CD4-positive, alpha-beta T cell treated with Interleukin-2 at 100 ng/mL for 4 hours (primary cell): ENCODE measurements at regions not wholly inside any gene's neighbourhood (a gene's known extent, or its start where the extent isn't known, plus 50 kb on each side); places are given as distances from the start of the nearest gene placed in this dataset.

Experiments
- DNase-seq: peaks from one replicate; pipeline ENCODE4 v3.0.0-alpha.2; 2020; ENCODE audit warnings: low spot score

- no peak for DNase-seq
Measured at GRCh38 chr2:45212953-45213635, 203.8 kb upstream of the SIX2 start.

GRCh38 chr2:45211636-45212035, 202.4 kb upstream of the SIX2 start:
- DNase-seq = no peak

DNA sequence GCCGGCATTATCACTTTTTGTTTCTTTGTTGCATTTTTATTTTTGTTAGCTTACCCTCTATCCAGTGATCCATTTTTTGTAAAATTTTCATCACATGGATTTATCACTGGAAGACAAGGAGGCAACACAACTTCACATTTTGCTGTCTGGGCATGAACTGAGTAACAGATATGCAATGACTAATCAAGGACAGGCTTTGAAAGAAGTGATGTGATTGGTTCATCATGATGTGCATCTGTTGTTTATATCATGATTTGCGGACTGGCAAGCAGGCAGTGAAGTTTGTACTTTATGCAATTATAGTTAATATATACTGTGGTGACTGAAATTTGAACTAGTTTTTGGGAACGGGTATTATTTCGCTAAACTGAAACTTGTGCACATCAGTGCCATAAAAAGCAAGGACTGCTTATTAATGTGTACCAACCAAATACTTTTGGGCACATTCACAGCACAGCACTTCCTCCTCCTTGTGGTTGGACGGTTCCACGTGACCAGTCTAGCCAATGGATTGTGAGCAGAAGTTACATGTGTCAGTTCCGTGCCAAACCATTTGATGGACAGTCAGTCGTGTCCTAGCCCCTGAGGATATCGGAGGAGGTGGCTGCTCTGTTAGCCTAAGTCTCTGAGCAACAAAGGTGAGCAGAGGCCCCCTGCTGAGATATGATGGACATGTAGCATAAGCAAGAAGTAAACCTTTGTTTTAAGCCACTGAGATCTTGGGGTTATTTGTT, 201.4 kb upstream of the SIX2 start:
- DNase-seq = no peak

- no peak for DNase-seq
Measured at GRCh38 chr2:45209875-45210274, 200.6 kb upstream of the SIX2 start.

- no peak for DNase-seq
Measured at GRCh38 chr2:45209302-45209701, 200.1 kb upstream of the SIX2 start.

GRCh38 chr2:45207101-45207500, 197.8 kb upstream of the SIX2 start:
- DNase-seq = no peak

DNA sequence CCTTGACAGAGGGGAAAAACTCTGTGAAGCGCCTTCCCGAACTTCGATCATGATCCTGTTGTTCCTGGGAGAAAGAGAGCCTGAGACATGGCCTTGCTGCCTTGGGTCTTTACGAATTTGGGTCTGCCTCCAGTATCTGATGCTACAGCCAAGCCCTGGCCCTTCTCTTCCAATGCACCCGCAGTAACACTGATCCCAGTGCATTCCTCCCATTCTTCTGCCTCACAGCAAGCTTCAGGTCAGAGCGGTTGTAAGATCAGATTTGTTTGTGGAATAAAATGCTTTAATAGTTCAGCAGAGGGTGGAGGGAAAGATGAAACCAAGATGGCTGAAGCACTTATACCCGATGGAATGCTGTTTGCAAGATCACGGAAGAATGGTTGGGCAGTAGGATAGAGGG, 196.7 kb upstream of the SIX2 start:
- DNase-seq = no peak

GRCh38 chr2:45205480-45205879, 196.2 kb upstream of the SIX2 start:
- no peak for DNase-seq

DNA sequence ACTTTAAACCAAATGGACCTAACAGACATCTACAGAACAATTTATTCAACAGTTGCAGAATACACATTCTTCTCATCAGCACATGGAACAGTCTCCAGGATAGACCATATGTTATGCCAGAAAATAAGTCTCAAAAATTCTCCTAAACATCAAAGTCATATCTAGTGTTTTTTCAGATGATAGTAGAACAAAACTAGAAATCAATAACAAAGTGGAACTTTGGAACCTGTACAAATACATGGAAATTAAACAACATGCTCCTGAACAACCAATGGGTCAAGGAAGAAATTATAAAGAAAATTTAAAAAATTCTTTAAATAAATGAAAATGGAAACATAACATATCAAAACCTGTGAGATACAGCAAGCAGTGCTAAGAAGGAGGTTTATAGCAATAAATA, 194.1 kb upstream of the SIX2 start:
- DNase-seq = no peak

DNA sequence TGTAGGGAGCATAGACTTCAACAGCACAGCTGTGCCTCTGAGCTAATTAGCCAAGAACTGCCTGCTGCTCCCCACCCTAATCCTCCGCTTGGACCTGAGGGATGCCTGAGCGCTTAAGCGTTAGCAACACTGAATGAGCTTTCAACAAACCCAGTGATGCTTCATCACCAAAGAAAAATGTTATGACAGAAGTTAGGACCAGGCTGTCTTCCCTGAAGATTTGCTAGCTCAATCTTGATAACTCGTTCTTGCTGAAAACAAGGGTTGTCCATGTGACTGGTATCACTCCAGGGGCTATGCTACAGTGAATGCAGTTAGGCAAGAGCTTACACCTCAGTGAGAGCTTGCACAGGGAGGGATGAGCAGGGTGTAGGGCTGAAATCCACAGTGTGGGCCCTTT, 190.7 kb upstream of the SIX2 start:
- no peak for DNase-seq

DNA sequence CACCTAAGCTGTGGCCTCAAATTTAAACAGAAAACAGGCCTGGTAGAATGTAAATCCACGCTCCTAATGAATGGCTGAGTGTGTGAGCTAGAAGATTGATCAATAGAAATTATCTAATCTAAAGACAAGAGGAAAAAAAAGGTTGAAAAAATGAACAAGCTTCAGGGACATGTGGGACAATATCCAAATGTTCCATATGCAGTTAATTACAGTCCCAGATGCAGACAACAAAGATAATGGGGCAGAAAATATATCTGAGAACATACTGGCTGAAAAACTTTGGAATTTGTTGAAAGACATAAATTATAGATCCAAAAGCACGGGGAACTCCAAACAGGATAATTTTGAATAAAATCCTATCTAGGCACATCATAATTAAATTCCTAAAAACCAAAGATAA, 186.7 kb upstream of the SIX2 start:
- DNase-seq = no peak

GRCh38 chr2:45194596-45194995, 185.3 kb upstream of the SIX2 start:
- DNase-seq = no peak

DNA sequence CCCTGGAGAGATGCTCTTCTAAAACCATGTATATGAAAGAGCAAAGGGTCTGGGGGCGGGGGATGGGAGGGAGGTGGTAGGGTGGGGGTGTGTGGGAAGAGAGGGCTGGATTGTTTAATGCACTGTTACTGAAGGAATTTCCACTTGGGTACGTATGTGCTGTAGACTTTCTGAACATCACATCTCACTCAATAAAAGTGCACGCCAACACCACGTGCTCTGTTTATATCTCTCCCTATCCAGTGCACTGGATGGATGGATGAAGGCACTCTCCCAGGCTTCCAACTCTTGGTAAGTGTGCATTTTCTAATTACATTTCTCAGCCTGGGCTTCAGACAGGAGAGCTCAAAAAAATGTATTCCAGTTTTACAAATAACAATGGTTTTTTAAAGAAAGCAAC, 184.3 kb upstream of the SIX2 start:
- no peak for DNase-seq

DNA sequence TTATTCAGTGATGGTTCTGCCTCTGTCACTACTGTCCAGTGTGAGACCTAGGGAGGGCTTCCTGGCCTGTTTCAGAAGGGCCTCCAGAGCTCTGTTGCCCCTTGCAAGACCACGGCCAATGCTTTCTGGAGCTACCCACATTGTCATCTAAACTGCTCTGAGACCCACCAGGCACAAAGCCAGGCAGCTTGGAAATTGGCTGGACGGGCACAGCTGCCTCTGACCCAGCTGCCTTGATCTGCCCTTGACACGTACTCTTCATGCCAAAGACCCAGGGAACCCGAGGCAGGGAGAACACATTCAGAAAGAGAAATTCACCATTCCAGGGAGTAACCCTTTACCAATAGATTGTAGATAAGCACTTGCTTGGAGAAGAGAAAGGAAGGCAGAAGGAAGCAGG, 183.7 kb upstream of the SIX2 start:
- DNase-seq = no peak

- no peak for DNase-seq
Measured at GRCh38 chr2:45192481-45192880, 183.2 kb upstream of the SIX2 start.

DNA sequence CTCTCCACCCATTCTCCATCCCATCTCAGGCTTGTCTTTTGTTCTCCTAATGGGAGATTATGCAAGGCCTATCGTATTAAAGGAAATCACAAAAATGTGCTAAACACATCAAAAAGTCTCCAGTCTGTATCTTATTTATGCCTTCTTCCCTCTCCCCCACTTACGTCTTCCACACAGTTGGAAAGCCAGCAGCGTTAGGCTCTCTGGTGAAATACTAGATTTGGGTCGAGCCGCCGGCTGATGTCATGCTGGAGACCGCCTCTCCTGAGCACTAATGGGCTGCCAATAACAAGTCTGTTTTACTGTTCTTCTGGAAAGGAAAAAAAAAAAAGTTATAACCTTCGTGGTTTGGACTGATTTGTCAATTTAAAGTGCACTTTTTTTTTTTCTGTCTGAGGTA, 182.7 kb upstream of the SIX2 start:
- no peak for DNase-seq

DNA sequence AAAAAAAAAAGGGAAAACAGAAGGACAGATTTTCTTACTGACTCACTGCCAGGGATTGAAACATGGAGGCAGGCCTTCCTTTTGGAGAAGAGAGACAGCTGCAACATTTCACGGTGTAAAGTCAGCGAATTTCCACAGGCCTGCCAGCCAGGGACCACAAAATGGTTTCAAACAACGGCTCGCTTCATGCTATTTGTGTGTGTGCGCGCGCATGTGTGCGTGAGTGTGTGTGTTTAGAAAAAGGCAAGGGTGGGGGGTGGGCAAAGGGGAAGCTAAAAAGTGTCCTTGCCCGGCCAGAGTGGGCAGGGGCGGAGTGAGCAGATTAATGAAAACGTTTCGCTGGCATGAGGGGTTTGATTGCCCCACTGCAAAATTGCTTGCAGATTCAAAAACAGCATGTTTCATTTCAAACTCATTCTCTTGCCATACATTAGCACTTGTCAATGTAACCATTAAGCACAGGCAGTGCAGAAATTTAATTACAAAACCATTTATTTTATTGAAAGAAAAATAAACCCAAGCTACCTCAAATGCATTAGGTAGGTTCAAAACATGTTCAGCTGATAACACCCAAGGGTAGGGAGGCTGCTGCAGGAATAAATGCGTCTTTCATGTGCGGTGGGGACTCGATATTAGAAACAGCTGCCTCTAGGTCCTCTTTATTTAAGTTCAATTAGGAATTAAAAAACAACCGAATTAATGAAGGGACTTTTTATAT, 182.1 kb upstream of the SIX2 start:
- DNase-seq = no peak

- DNase-seq = no peak
Measured at GRCh38 chr2:45190481-45190942, 181.3 kb upstream of the SIX2 start.

GRCh38 chr2:45184606-45185005, 175.4 kb upstream of the SIX2 start:
- no peak for DNase-seq

DNA sequence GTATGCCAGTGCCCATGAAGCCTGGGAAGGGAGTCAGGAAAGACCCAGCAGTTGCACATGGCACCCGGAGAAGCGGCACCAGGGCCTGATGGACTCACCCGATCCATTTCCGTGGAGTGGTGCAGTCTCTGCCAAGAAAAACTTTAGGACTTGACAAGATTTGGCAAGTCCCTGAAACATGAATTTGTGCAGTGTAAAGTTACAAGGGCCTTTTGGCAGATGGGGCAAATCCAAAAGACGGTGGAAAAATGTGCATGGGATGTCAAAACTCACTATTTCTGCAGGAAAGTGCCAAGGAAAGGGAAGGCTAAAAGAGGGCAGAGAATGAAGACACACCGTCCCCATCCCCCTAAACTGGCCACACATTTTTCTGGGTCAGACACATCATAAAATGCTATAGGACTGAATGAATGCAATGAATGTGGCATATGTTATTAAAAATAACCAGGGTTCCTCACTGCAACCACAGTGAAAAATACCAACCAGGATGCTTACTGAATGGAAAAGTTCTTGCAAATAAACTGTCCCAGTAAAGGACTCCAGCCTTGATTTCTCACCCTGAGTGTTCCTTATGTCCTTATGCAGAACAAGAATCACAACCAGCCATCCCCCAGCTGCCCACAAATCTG, 173.5 kb upstream of the SIX2 start:
- DNase-seq = no peak

- no peak for DNase-seq
Measured at GRCh38 chr2:45180779-45181178, 171.5 kb upstream of the SIX2 start.

- DNase-seq = no peak
Measured at GRCh38 chr2:45180033-45180746, 170.9 kb upstream of the SIX2 start.
